ENCODE measurements at regions not wholly inside any gene's neighbourhood (a gene's known extent, or its start where the extent isn't known, plus 50 kb on each side); places are given as distances from the start of the nearest gene placed in this dataset.
A peak's percentile ranks its signal among the peaks of the same experiment; 100 is the strongest.

GRCh38 chr14:106840258-106840657, 1313.9 kb downstream of the TMEM121 start:
- DNase-seq: no peak
- Histone ChIP-seq H3K27ac (no peak overlapping the region), H3K9me3 (no peaks in the 10 kb centered on the region), H3K4me1 (no peaks in the 10 kb centered on the region), H3K27me3 (no peaks in the 10 kb centered on the region), H3K4me3 (no peak overlapping the region), H3K36me3 (no peaks in the 10 kb centered on the region)
- intact Hi-C loops (cut with DNase I; ENCODE audit: low total_unique reads): no loop called here
- TF ChIP-seq CTCF (IDR thresholded peaks at IDR 0.05) (no peak), POLR2A (IDR thresholded peaks at IDR 0.05) (no peak)

- no peak overlapping the region for H3K4me3 ChIP-seq
- no peaks in the 10 kb centered on the region for H3K9me3 ChIP-seq
- H3K27me3 ChIP-seq: no peaks in the 10 kb centered on the region
- intact Hi-C loops (cut with DNase I; ENCODE audit: low total_unique reads): no loop called here
- DNase-seq: no peak
- H3K27ac ChIP-seq: no peak overlapping the region
- no peaks in the 10 kb centered on the region for H3K36me3 ChIP-seq
- TF ChIP-seq CTCF (IDR thresholded peaks at IDR 0.05): no peak
- no peak for TF ChIP-seq POLR2A (IDR thresholded peaks at IDR 0.05)
- H3K4me1 ChIP-seq: no peaks in the 10 kb centered on the region
Measured at GRCh38 chr14:106840991-106841390, 1314.6 kb downstream of the TMEM121 start.

- no peak overlapping the region for H3K4me3 ChIP-seq
- DNase-seq: no peak
- no peaks in the 10 kb centered on the region for H3K9me3 ChIP-seq
- TF ChIP-seq CTCF (IDR thresholded peaks at IDR 0.05) (no peak), POLR2A (IDR thresholded peaks at IDR 0.05) (no peak)
- no peaks in the 10 kb centered on the region for H3K36me3 ChIP-seq
- intact Hi-C loops (cut with DNase I; ENCODE audit: low total_unique reads): no loop called here
- H3K27ac ChIP-seq: no peak overlapping the region
- no peaks in the 10 kb centered on the region for H3K27me3 ChIP-seq
- H3K4me1 ChIP-seq: peaks cover 0 to 2% of the 10 kb centered on the region in 2 donors
Measured at GRCh38 chr14:106841701-106842100, 1315.3 kb downstream of the TMEM121 start.

- no peak for DNase-seq
- no peaks in the 10 kb centered on the region for H3K36me3 ChIP-seq
- intact Hi-C loops (cut with DNase I; ENCODE audit: low total_unique reads): no loop called here
- H3K27me3 ChIP-seq: no peaks in the 10 kb centered on the region
- no peak overlapping the region for H3K27ac ChIP-seq
- peaks cover 0 to 3% of the 10 kb centered on the region in 2 donors for H3K4me1 ChIP-seq
- no peaks in the 10 kb centered on the region for H3K9me3 ChIP-seq
- H3K4me3 ChIP-seq: no peak overlapping the region
- TF ChIP-seq CTCF (IDR thresholded peaks at IDR 0.05) (peak in 1 of 4 experiments; percentile 13), POLR2A (IDR thresholded peaks at IDR 0.05) (no peak)
Measured at GRCh38 chr14:106842687-106843086, 1316.3 kb downstream of the TMEM121 start.

- Histone ChIP-seq H3K4me3 (peak overlapping the region in 1 of 2 donors; percentile 45), H3K36me3 (no peaks in the 10 kb centered on the region), H3K9me3 (no peaks in the 10 kb centered on the region), H3K27ac (peak overlapping the region in 1 of 2 donors; percentile 81), H3K27me3 (no peaks in the 10 kb centered on the region), H3K4me1 (peaks cover 0 to 3% of the 10 kb centered on the region in 2 donors)
- TF ChIP-seq CTCF (IDR thresholded peaks at IDR 0.05) (no peak), POLR2A (IDR thresholded peaks at IDR 0.05) (no peak)
- no peak for DNase-seq
- intact Hi-C loops (cut with DNase I; ENCODE audit: low total_unique reads): no loop called here
Measured at GRCh38 chr14:106843386-106843785, 1317.0 kb downstream of the TMEM121 start.
